ENCODE measurements at regions not wholly inside any gene's neighbourhood (a gene's known extent, or its start where the extent isn't known, plus 50 kb on each side); places are given as distances from the start of the nearest gene placed in this dataset.
"Not testable (repeated sequence)": the region's sequence is repeated elsewhere in the genome, so short reads cannot be mapped to it uniquely, and the experiment has no call there.

DNA sequence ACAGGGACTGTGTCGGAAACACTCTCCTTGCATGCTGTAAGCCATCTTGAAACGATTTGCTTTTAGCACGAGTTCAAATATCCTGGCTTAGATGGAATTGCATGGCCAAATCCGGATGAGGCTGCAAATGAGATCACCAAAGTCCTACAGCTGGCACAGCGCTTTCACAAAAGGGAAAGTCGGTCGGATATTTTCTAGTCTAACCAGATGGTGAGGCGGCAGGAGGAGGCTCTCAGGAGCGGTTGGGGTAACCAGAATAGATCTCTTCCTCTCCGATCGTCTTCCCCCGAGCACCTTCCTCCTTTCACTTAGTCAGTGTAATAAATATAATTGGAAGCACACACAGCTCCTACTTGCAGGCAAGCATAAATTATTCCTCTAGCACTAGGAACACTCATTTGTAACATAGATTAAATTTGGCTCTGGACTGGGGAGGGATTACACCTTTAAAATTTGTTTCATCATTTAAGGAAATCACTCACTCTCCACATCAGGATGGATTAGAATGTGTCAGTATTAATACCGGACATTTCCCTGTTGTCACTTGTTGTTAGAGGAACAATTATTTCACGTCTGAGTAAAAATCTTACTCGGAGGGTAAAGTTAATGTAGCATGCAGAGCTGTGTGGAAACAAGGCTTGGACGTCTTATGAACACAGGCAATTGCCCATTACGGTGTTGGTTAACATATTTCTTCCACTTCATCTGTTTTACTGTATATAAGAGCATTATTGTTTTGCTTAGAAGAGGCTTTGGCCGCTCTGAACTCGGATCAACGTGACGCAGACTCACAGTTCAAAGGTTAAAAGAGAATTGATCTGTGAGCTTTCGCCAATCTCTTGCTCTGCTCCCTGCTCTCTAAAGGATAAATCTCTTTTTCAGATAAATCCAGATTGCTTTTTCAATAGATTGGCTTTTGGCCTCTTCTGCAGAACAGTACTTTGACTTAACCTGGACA is 857.9 kb downstream of the TYW1 start:
- DNase-seq: no peak

DNA sequence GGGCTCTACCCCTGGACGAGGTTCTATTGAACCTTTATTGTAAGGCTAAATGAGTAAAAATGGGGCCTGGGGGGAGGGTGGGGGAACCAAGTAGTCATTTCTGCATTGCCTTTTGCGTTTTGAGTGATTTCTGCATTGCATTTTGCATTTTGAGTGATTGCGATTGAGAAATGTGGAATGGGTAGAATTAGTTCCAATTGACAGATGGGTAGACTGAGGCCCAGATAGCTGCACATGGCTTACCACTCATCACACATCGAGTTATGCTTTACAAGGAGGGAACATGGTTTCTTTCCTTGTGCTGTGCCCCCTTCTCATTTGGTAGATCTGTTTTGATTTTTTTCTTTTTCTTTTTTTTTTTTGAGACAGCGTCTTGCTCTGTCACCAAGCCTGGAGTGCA is 858.7 kb downstream of the TYW1 start:
- no peak for DNase-seq

DNA sequence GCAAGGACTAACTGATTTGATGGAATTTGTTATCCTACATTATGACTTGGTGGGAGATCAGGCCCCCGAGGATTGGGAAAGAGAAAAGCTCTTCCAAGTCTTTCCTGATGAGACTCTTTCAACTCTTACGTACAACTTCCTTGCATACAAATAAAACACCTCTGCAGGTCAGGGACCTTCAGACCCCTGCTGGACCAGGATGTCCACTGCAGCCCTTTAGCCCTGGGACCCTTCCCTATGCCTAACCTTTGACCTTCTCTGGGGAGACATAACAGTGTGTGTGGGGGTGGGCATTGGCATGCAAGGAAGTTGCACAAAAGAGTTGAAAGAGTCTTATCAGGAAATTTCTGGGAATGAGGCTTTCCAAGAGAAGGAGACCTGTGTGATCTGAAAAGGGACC is 859.4 kb downstream of the TYW1 start:
- DNase-seq: no peak

DNA sequence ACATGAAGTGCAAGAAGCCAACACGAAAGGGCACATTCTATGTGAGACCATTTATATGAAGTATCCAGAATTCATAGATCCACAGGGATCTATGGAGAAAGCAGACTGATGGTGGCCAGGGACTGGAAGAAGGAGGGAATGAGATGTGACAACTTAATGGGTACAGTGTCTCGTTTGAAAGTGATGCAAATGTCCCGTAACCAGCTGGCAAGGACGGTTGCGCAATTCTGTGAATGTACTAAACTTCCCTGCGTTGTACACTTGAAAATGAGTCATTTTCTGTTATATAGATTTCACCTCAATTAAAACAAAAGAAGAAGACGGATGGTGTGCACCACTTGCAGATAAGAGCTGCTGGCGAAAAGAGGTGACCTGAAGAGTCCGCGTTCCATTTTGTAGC is 861.1 kb downstream of the TYW1 start:
- no peak for DNase-seq

DNA sequence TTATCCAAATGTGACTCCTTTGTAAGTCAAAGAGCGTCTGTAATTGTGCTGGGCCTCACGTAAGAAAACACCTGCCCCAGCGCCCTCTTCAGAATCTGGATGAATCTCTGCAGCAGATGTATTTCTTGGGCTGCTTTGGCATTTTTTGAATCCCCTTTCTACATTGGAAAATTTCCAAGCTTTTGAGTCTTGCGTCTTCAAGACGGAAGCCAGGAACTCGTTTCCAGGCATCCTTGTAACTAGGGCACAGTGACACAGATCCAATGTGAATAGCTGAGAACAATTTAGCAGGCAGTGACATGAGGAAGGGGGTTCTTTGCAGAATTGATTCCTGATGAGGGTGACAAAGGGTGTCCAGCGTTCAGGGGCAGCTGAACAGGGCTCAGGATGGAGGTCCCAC is 862.3 kb downstream of the TYW1 start:
- no peak for DNase-seq

DNA sequence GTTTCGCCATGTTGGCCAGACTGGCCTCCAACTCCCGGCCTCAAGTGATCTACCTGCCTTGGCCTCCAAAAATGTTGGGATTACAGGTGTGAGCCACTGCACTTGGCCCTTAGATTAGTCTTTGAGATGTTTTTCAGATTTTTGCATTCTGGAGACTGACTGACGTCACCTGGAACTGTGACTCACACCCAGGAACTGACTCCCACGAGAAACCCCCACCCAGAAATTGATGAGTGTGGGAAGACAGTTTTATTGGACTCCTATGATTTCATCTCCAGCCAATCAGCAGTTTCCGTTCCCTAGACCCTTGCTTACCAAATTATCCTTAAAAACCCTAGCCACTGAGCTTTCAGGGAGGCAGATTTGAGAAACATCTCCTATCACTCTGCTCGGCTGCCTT is 867.3 kb downstream of the TYW1 start:
- no peak for DNase-seq

DNA sequence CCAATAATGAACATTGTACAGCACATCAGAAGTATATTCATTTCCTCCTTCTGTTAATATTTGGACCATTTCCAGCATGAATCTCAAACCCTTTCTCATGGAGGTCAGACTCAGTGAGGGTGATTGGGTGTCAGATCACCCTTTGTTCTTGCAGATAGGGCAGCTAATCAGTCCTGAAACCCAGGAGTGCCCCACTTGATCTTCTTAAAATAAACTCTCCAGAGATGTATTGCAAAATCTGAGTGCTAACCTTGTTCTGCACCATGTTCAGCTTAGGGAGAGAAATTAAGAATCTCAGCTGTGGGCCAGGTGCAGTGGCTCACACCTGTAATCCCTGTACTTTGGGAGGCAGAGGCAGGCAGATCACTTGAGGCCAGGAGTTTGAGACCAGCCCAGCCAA is 869.4 kb downstream of the TYW1 start:
- DNase-seq: no peak

DNA sequence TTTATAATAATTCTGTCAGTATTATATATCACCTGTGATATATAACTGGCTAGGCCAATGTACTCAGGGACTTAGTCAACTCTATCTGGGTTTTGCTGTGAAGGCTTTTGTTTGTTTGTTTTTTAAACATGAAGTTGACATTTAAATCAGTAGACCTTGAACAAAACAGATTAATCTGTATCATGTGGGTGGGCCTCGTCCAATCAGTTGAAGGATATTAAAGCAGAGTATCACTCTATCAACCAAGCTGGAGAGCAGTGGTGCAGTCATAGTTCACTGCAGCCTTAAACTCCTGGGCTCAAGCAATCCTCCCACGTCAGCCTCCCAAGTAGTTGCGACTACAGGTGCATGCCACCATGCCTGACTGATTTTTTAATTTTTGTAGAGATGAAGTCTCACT is 870.2 kb downstream of the TYW1 start:
- no peak for DNase-seq

DNA sequence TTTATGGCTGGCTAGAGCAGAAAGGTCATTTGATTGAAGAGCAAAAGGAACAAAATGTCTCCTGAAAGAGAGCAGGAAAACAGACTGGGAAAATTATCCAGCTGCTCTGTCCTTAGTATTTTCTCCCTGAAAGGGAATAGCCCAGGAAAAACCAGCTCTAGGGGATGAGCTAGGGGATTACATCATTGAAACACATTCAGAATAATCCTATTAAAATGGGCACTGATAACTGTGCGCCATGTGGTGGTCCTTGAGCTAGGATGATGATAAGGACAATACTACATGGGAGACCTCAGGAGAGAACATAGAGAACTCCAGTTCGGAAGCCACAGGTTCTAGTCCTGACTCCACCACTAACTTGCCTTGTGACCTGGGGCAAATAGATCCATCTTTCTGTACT is 873.8 kb downstream of the TYW1 start:
- no peak for DNase-seq

DNA sequence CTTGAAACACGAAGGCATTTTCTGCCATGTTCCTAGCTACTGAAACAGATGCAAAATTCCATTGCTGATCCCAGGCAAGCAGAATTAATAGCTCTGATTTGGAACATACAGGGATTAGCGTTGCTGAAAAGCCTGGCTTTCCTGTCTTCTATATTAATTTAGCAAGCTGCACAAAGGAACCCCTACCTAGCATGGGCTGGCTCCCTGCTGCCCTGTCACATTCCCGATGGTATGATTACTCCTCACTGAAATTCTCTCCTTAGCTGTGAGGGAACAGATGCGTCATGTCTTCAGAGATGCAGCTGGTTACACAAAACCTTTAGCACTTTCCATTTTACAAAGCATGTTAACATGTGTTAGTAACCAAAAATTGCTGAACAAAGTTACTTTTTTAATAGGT is 878.9 kb downstream of the TYW1 start:
- DNase-seq: no peak

DNA sequence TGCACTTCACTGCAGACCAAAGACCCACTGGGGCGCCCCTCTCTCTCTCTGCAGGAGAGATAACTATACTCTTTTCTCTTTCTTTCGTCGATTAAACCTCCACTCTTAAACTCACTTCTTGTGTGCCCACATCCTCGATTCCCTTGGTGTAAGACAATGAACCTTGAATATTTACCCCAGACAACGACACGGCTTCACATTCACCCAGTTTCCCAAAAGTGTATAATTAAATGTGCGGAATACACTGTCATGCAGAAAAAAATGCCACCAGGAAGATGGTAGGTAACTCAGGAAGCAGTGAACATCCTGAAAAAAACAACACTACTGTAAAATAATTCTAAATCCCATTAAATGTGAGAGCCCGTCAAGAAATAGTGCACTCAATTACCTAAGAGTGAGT is 882.2 kb downstream of the TYW1 start:
- no peak for DNase-seq

DNA sequence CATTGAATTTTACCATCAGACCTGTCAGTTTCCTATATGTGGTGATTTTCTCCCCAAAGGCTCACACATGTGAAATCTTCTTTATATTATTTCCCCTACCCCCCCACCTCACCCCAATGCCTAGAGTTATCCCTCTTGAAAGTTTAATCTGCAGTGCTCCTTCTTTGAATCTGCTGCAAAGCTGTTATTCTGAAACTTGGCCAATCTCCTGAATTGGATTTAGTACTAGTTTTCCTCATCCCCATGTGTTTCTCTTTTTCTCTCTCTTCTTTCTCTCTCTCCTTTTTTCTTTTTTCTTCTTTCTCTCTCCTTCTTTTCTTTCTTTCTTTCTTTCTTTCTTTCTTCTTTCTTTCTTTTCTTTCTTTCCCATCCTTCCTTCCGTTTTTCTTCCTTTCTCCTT is 886.2 kb downstream of the TYW1 start:
- no peak for DNase-seq

DNA sequence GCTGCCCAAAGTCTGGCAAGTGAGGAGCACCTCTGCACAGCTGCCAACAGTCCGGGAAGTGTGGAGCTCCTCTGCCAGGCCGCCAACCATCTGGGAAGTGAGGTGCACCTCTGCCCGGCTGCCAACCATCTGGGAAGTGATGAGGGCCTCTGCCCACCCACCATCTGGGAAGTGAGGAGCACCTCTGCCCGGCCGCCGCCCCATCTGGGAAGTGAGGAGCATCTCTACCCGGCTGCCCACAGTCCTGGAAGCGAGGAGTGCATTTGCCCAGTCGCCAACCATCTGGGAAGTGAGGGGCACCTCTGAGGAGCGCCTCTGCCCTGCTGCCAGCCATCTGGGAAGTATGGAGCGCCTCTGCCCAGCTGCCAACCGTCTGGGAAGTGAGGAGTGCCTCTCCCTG is 893.7 kb downstream of the TYW1 start:
- DNase-seq: no peak

DNA sequence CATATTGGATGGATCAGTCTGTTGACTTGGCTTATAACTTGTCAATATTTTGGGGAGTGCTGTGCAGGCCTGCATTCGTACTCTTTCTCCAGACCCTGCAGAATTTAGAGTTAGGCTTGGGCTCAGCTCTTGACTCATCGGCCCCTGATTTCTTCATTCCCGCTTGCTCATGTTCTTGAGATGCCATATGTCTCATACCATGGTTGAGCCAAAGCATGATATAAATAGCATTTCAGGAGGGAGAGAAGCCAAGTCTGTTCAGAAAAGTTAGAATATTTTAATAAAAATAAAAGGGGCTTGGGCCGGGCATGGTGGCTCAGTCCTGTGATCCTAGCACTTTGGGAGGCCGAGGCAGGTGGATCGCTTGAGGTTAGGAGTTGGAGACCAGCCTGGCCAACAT is 898.1 kb downstream of the TYW1 start:
- DNase-seq: no peak

DNA sequence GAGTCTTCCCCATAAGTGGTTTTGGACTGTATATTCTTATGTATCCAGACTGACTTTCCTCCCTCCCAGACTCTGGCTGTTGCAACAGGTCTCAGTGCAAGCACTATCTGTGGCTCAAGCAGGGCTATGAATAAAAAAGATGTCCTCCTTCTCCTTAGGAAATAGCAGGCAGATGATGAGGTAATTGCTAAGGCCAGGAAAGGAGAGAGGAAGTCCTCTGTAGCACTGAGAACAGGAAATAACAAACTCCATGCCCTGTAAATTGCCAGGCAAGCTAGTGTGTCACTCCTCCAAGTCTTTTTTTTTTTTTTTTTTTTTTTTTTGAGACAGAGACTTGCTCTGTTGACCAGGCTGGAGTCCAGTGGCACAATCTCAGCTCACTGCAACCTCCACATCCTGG is 900.1 kb downstream of the TYW1 start:
- DNase-seq: no peak

DNA sequence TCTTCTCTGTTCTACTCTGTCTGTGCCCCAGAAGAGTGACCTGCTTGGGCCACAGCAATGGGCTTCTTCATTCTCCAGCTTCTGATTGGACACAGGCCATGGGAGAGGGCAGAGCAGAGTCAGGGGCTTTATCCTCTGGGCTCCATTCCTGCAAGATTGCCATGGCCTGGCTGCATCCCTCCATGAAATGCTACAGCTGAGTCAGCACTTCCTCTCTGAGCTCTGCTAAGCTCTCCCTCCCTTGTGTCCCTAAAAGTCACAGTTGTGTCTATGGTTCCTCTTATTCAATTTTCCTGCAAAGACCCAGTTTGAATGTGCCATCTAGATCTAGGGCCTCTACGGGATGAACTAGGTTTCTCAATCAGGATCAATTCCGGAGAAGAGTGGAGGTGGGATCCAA is 903.8 kb downstream of the TYW1 start:
- DNase-seq: no peak

DNA sequence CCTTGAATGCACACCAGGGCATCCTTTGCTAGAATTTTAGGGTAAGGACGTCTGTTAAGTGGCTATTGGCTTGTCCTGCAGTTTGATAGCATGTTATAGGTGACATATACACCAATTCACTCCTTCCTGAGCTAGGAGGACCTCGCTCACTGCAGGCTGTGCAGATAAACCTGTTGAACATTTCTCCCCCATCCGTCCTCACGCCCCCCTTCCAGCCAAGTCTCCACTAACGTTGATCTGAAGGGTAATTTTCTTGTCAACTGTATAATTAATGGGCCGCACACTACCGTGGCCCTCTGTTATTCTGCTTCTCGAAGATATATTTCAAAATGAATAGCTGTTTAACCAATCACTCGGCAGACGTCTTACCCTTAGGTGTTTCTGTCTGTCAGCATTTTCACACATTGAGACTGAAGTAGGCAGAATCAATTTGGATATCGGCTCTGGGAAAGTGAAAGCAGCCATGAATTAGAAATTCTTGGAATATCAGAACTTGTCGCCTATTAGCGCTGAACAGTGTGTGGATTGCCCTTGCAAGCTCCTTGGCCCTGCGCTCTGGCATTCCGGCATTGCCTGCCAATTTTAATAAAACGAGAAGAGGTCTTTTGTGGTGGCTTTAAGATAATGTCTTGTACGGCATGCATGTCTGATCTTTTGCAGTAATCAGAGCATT is 905.3 kb downstream of the TYW1 start:
- no peak for DNase-seq

DNA sequence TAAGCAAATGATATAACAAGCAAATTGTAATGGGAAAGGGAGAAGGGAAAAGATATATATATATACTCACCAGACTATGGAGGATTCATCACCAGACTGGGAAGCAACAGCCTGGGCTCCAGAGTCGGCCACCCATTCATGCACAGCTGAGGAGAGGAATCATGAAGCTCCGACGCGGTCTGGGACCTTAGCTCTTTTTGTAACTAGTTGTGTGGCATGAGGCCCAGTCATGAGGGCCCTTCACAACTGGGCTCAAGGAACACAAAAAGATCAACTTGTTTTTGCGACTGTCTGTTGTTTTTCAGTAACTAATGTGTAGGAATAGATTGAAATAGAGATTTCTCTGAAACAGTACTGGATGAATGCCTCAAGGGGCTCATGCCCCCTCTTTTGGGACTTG is 911.2 kb downstream of the TYW1 start:
- DNase-seq: no peak

DNA sequence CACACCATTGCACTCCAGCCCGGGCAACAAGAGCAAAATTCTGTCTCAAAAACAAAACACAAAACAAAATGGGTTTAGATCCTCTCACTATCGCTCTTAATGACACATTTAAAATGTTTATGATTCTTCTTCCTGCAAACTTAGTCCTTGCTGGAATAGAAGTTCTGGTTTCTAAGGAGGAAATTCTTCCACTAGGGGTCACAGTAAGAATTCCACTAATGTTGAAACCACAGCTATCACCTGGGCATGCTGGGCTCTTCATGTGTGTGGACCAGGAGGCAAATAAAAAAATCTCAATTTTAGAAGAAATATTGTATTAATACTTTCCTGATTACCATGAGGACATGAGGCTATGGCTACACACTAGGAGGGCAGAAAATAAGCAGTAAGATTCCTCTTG is 915.8 kb downstream of the TYW1 start:
- no peak for DNase-seq

DNA sequence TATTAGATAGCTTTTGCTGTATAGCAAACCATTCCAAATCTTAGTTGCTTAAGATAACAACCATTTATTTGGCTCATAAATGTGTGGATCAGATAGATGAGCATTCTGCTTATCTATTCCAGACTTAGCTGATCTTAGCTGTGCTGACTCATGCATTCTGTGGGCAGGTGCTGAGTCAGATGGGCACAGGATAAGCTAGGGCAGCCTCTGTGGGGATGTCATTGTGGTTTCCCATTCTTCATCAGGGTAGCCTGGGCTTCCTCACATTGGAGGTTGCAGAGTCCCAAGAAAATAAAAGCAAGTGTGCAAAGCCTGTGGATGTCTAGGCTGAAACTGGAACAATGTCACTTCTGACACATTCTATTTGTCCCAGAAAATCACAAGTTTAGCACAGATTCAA is 917.0 kb downstream of the TYW1 start:
- no peak for DNase-seq

DNA sequence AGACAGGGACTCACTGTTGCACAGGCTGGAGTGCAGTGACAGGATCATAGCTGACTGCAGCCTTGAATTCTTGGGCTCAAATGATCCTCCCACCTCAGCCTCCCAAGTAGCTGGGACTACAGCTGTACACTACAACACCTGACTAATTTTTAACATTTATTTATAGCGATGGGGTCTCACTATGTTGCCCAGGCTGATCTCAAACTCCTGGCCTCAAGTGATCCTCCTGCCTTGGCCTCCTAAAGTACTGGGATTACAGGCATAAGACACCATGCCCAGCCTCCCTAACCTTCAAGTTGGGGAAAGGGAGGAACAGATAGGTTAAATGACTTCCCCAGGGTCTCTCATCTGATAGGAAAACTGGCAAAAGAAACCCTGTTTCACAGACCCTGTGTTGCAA is 919.5 kb downstream of the TYW1 start:
- not testable (repeated sequence) for DNase-seq

DNA sequence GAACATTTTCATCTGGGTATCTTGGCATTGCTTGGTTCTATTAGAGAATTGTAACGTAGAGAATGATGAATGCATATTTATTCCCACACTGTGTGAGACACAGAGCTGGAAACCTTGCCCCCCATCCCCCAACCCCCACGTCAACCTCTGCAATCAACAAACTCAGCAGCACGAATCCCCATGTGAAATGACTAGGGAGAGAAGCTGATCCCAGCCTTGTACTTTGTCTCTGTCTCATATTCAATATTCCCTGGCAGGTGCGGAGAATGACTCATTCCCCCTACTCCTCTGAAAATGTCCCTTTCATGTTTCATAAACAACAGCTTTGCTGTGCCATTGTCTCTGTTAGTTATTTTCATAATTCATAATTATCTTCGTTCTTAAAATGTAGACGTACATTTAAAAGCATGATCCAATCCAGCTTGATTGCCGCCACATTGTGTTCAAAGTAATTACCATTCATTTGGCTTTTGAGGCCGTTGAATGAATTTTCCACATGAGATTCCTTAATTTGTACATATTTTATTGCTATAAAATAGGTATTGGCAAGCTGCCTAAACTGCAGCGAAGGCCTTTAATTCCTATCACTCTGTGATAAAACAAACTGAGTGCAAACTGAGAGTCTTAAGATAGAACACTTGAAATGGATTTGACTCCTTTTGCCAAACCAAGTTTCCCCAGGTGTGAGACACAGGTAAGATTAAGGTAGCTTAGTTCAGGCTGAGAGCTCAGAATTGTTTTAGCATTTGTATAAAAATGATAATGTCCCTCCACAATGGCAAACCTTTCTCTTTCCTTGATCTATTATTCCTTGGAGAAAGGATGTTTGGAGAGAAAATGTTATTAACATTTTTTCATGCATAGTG is 920.2 kb downstream of the TYW1 start:
- DNase-seq: no peak

DNA sequence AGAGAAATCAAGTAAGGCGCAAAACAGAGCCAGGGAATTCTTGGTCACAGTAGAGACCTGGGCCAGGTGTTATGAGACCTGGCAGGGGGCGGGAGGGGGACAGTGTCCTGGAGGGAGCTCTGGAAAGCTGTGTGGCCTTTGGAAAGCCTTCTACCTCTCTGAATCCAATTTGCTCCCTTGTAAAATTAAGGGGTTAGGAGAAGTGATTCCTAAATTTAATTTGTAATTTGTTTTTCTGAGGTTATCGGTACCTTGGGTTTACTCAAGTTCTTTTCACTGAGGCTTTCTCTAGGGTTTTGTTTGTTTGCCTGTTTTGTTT is 920.8 kb downstream of the TYW1 start:
- no peak for DNase-seq

DNA sequence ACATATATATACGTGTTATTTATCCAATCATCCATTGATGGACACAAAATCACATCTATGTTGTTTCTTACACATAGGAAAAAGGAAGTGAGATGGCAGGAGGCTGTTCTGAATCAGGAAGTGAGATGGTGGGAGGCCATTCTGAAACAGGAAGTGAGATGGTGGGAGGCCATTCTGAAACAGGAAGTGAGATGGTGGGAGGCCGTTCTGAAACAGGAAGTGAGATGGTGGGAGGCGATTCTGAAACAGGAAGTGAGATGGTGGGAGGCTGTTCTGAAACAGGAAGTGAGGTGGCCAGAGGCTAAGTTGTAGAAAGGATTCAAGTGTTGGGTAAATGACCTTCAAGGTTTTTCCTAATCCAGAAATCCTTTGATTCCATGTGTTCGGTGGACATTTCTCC is 921.5 kb downstream of the TYW1 start:
- no peak for DNase-seq
